ENCODE measurements at regions not wholly inside any gene's neighbourhood (a gene's known extent, or its start where the extent isn't known, plus 50 kb on each side); places are given as distances from the start of the nearest gene placed in this dataset.

- in situ Hi-C loops (cut with HindIII; ENCODE audit: extremely low pct_ligation_motif_present, low pct_unique_long_range_greater_than_20kb), result no loop called here
- Histone ChIP-seq H3K27me3 (ENCODE audit: control insufficient read depth in 1 of 2, insufficient read depth in 2 of 2, low read length in 2 of 2) (no peaks in the 10 kb centered on the region; a peak in 1 of 5 replicates), H3K9me3 (ENCODE audit: low read length) (peaks cover 82% of the 10 kb centered on the region), H3K79me2 (ENCODE audit: insufficient read depth, low read length) (no peaks in the 10 kb centered on the region), H3K9ac (ENCODE audit: insufficient read depth, low read depth, low read length) (no peak overlapping the region), H2AFZ (ENCODE audit: low read length) (no peak overlapping the region), H3K4me1 (ENCODE audit: insufficient read depth, low read length) (no peaks in the 10 kb centered on the region), H3K4me2 (ENCODE audit: low read depth, low read length) (no peak overlapping the region), H3K27ac (ENCODE audit: extremely low read length, insufficient read depth, low read length) (no peak overlapping the region), H3K36me3 (replicated peaks in 1 of 2; ENCODE audit: control insufficient read depth in 1 of 2, insufficient read depth in 2 of 2, low read length in 2 of 2) (no peaks in the 10 kb centered on the region), H3K4me3 (replicated peaks in 1 of 3; ENCODE audit: insufficient read depth in 1 of 3, low read depth in 2 of 3, low read length in 3 of 3) (no peak overlapping the region), H4K20me1 (ENCODE audit: insufficient read depth, low read length) (no peaks in the 10 kb centered on the region)
- ATAC-seq (no peak), FAIRE-seq (no peak), DNase-seq (ENCODE audit: low spot score) (no peak)
- TF ChIP-seq CREM (IDR thresholded peaks at IDR 0.05) (no peak), CREM (CRISPR knock-in tag; IDR thresholded peaks at IDR 0.05) (no peak), SOX5 (CRISPR knock-in tag; IDR thresholded peaks at IDR 0.05; ENCODE audit: borderline replicate concordance) (no peak), ELF4 (CRISPR knock-in tag; IDR thresholded peaks at IDR 0.05; ENCODE audit: borderline replicate concordance) (no peak)
- ChIA-PET POLR2A (no interaction called here), CTCF (ENCODE audit: low intra/inter-chr PET ratio, low total read pairs) (no interaction called here)
- no TSS peak for BruUV-seq (replicated peaks)
- intact Hi-C loops (cut with micrococcal nuclease; ENCODE audit: unreplicated experiment), result no loop called here
- WGBS (ENCODE audit: low lambda C conversion rate), result no CpG with 5 or more reads among the region's 5 CpGs
Observed at GRCh38 chr5:8306288-8306896, 437.4 kb downstream of the MTRR start.

- ChIA-PET POLR2A (no interaction called here), CTCF (ENCODE audit: low intra/inter-chr PET ratio, low total read pairs) (no interaction called here)
- Histone ChIP-seq H3K79me2 (ENCODE audit: insufficient read depth, low read length) (no peaks in the 10 kb centered on the region), H3K27ac (ENCODE audit: extremely low read length, insufficient read depth, low read length) (no peak overlapping the region), H2AFZ (ENCODE audit: low read length) (no peak overlapping the region), H4K20me1 (ENCODE audit: insufficient read depth, low read length) (no peaks in the 10 kb centered on the region), H3K27me3 (ENCODE audit: control insufficient read depth in 1 of 2, insufficient read depth in 2 of 2, low read length in 2 of 2) (no peaks in the 10 kb centered on the region), H3K4me3 (replicated peaks in 1 of 3; ENCODE audit: insufficient read depth in 1 of 3, low read depth in 2 of 3, low read length in 3 of 3) (no peak overlapping the region), H3K4me2 (ENCODE audit: low read depth, low read length) (no peak overlapping the region), H3K4me1 (ENCODE audit: insufficient read depth, low read length) (no peaks in the 10 kb centered on the region), H3K36me3 (replicated peaks in 1 of 2; ENCODE audit: control insufficient read depth in 1 of 2, insufficient read depth in 2 of 2, low read length in 2 of 2) (no peaks in the 10 kb centered on the region), H3K9ac (ENCODE audit: insufficient read depth, low read depth, low read length) (no peak overlapping the region), H3K9me3 (ENCODE audit: low read length) (peaks cover 56% of the 10 kb centered on the region)
- in situ Hi-C loops (cut with HindIII; ENCODE audit: extremely low pct_ligation_motif_present, low pct_unique_long_range_greater_than_20kb), result no loop called here
- TF ChIP-seq ZNF350 (CRISPR knock-in tag; IDR thresholded peaks at IDR 0.05; ENCODE audit: borderline replicate concordance, low read depth) (no peak), ZC3H4 (CRISPR knock-in tag; IDR thresholded peaks at IDR 0.05; ENCODE audit: borderline replicate concordance) (no peak), ZFYVE20 (CRISPR knock-in tag; IDR thresholded peaks at IDR 0.05; ENCODE audit: borderline replicate concordance, low read depth) (no peak), ZNF550 (CRISPR knock-in tag; IDR thresholded peaks at IDR 0.05; ENCODE audit: borderline replicate concordance) (no peak), BATF2 (CRISPR knock-in tag; IDR thresholded peaks at IDR 0.05) (no peak), RFXANK (CRISPR knock-in tag; IDR thresholded peaks at IDR 0.05) (no peak), GATA4 (IDR thresholded peaks at IDR 0.05; ENCODE audit: borderline replicate concordance, low read depth) (no peak)
- FAIRE-seq (no peak), ATAC-seq (no peak), DNase-seq (ENCODE audit: low spot score) (no peak)
- no TSS peak for BruUV-seq (replicated peaks)
- WGBS (ENCODE audit: low lambda C conversion rate), result 2% methylated on average over 3 of the region's 3 CpGs
- intact Hi-C loops (cut with micrococcal nuclease; ENCODE audit: unreplicated experiment), result no loop called here
Observed at GRCh38 chr5:8314965-8315364, 446.0 kb downstream of the MTRR start.
